Heart left ventricle (tissue), 16 donors: ENCODE measurements at regions not wholly inside any gene's neighbourhood (a gene's known extent, or its start where the extent isn't known, plus 50 kb on each side); places are given as distances from the start of the nearest gene placed in this dataset.

Experiments used
- ATAC-seq, 4 donors: fragments of 200-7000 bp; cut with Tn5 transposase; one replicate each; pipeline ENCODE4 v1.9.1; 2020 to 2022; ENCODE audit warnings: moderate library complexity in 4 of 4, mild to moderate bottlenecking in 3 of 4, moderate number of reproducible peaks in 1 of 4
- DNase-seq, 5 donors: peaks; one replicate each; pipeline ENCODE4 v3.0.0-alpha.2; 2020
- H3K27ac ChIP-seq, 12 donors: fragments of 200-600 bp; sonication (generic) in 4 of 12; one replicate each; pipeline versions ENCODE4 v1.5.0 to v1.8.0; 2016 to 2022; ENCODE audit warnings: mild to moderate bottlenecking in 2 of 12
- H3K27me3 ChIP-seq, 9 donors: fragments of 200-600 bp; sonication (generic) in 2 of 9; one replicate each; pipeline versions ENCODE4 v1.5.1 to v1.8.0; 2016 to 2022; ENCODE audit warnings: mild to moderate bottlenecking in 3 of 9
- H3K36me3 ChIP-seq, 9 donors: fragments of 200-600 bp; sonication (generic) in 2 of 9; one replicate each; pipeline versions ENCODE4 v1.5.0 to v1.8.0; 2018 to 2022; ENCODE audit warnings: mild to moderate bottlenecking in 2 of 9
- H3K4me1 ChIP-seq, 12 donors: fragments of 200-600 bp; sonication (generic) in 4 of 12; one replicate each; pipeline versions ENCODE4 v1.5.0 to v1.8.0; 2016 to 2022; ENCODE audit warnings: mild to moderate bottlenecking in 3 of 12
- H3K4me3 ChIP-seq, 12 donors: fragments of 200-600 bp; sonication (generic) in 4 of 12; one replicate each; pipeline versions ENCODE4 v1.5.0 to v1.8.0; 2017 to 2022; ENCODE audit warnings: mild to moderate bottlenecking in 9 of 12, moderate library complexity in 4 of 12
- H3K9me3 ChIP-seq, 12 donors: fragments of 200-600 bp; sonication (generic) in 4 of 12; one replicate each; pipeline versions ENCODE4 v1.5.0 to v1.8.0; 2016 to 2022; ENCODE audit warnings: mild to moderate bottlenecking in 1 of 12
- CTCF ChIP-seq, 12 donors: fragments of 200-600 bp; sonication (generic) in 4 of 12; IDR thresholded peaks; one replicate each; pipeline versions ENCODE4 v1.5.0 to v1.8.0; 2018 to 2022; ENCODE audit warnings: antibody characterized with exemption in 12 of 12, mild to moderate bottlenecking in 5 of 12
- POLR2A ChIP-seq, 2 donors: fragments of 450-650 bp; IDR thresholded peaks; one replicate each; pipeline ENCODE4 v1.6.1; 2017; ENCODE audit warnings: antibody characterized with exemption in 2 of 2, mild to moderate bottlenecking in 2 of 2, moderate library complexity in 2 of 2
- WGBS, 4 donors: extraction: QIAGEN DNeasy Blood & Tissue Kit in 2 of 4; methylation state at CpG; one replicate each; pipeline versions ENCODE4 v1.1.5 to v1.1.7; 2013 to 2018; 5-methylcytosine and 5-hydroxymethylcytosine counted together
- intact Hi-C, 10 donors: fragments of 100-400 bp; cut with DNase I; formaldehyde crosslinking; loops; one replicate each; pipeline versions ENCODE4 v1.11.1 to v1.14.2; 2022
- donor health status: ischemic (EF 13 %, LVEDD 7.1; RV severe dilation, severe dysfunction).
- donor health status: healthy with polysubstance abuse.
- donor health status: DM: no; HTN: yes; CAD: no.
- donor health status: DM: no; HTN: no; CAD: no.
- donor health status: ischemic (EF 25% LVEDD 6.9; RV normal size, moderate dysfunction).
- donor health status: ischemic (EF 25% LVEDD 5.7; RV mildly dilated, moderate dysfunction).
- donor health status: healthy.
- donor health status: DM: yes; HTN: yes; CAD: no.
- donor health status: ischemic (EF 35%, LVEDD 5.7; RV mildly dilated, moderate dysfunction).
- donor health status: nonischemic (EF 11% LVEDD 7.7; RV severe dilation, severe dysfunction).
- donor health status: DM: yes; HTN: yes; CAD: no.
- donor health status: PGD.
- donor health status: ischemic (EF 29% LVEDD 5.4; RV normal size, mild dysfunction).
- donor health status: nonischemic (EF 23%, LVEDD 6.1; RV moderate dilation, normal function).

- H3K36me3 ChIP-seq = no peaks in the 10 kb centered on the region
- no peaks in the 10 kb centered on the region for H3K4me1 ChIP-seq
- ATAC-seq (no peak), DNase-seq (no peak)
- H3K27me3 ChIP-seq = no peaks in the 10 kb centered on the region
- intact Hi-C loops = no loop called here
- no peak overlapping the region for H3K27ac ChIP-seq
- 84 to 91% (median 85%) methylated on average over 7 of the region's 7 CpGs for WGBS, 4 donors
- no peak for TF ChIP-seq CTCF (IDR thresholded peaks at IDR 0.05)
- TF ChIP-seq POLR2A (IDR thresholded peaks at IDR 0.05) = no peak
- H3K9me3 ChIP-seq = no peaks in the 10 kb centered on the region
- no peak overlapping the region for H3K4me3 ChIP-seq
These were observed 834.0 kb downstream of the C4orf33 start for GRCh38 chr4:129929984-129930383.

DNA sequence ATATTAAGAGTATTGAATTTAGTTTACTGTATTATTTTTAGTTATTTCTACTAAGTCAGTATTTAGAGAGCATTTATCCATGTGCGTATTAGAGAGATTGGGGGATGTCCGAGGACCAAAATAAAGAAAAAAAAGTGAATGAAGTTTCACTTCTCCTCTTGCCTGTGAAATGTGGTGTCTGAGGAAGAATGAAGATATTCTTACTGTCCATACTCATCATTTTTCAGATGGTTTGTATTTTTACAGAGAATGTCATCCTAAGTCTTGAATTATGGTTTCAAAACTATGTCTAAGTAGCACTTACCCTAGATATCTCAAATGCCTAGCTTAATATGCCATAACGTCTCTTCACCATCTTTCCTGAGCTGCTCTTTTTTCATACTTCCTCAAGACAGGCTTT lies 854.3 kb downstream of the C4orf33 start:
- Histone ChIP-seq H3K4me3 (no peak overlapping the region), H3K27me3 (peaks cover 0 to 2% (median 0%) of the 10 kb centered on the region in 9 donors), H3K9me3 (no peaks in the 10 kb centered on the region), H3K4me1 (no peaks in the 10 kb centered on the region), H3K27ac (no peak overlapping the region), H3K36me3 (no peaks in the 10 kb centered on the region)
- TF ChIP-seq POLR2A (IDR thresholded peaks at IDR 0.05) (no peak), CTCF (IDR thresholded peaks at IDR 0.05) (no peak)
- intact Hi-C loops = no loop called here
- ATAC-seq (no peak), DNase-seq (no peak)
- 82 to 87% (median 86%) methylated on average over 3 of the region's 3 CpGs for WGBS, 4 donors

- ATAC-seq (no peak), DNase-seq (no peak)
- H3K27ac ChIP-seq = no peak overlapping the region
- intact Hi-C loops = no loop called here
- no peaks in the 10 kb centered on the region for H3K27me3 ChIP-seq
- no peak overlapping the region for H3K4me3 ChIP-seq
- no peaks in the 10 kb centered on the region for H3K4me1 ChIP-seq
- H3K9me3 ChIP-seq = peaks cover 0 to 12% (median 3%) of the 10 kb centered on the region in 12 donors
- TF ChIP-seq CTCF (IDR thresholded peaks at IDR 0.05) (no peak), POLR2A (IDR thresholded peaks at IDR 0.05) (no peak)
- H3K36me3 ChIP-seq = no peaks in the 10 kb centered on the region
- 56 to 72% (median 69%) methylated on average over 2 of the region's 2 CpGs for WGBS, 4 donors
These were observed 870.2 kb downstream of the C4orf33 start for GRCh38 chr4:129966175-129966574.

GRCh38 chr4:129968366-129968765 lies 872.4 kb downstream of the C4orf33 start:
- ATAC-seq (no peak), DNase-seq (no peak)
- intact Hi-C loops = no loop called here
- WGBS, 4 donors = 83 to 90% (median 87%) methylated on average over 3 of the region's 3 CpGs
- Histone ChIP-seq H3K4me3 (no peak overlapping the region), H3K27me3 (no peaks in the 10 kb centered on the region), H3K27ac (no peak overlapping the region), H3K4me1 (no peaks in the 10 kb centered on the region), H3K36me3 (no peaks in the 10 kb centered on the region), H3K9me3 (peaks cover 0 to 12% (median 3%) of the 10 kb centered on the region in 12 donors)
- TF ChIP-seq CTCF (IDR thresholded peaks at IDR 0.05) (no peak), POLR2A (IDR thresholded peaks at IDR 0.05) (no peak)
